IPS-15b (cell line): ENCODE measurements at regions not wholly inside any gene's neighbourhood (a gene's known extent, or its start where the extent isn't known, plus 50 kb on each side); places are given as distances from the start of the nearest gene placed in this dataset.

Source experiments
- H3K27me3 ChIP-seq: one replicate; pipeline ENCODE4 v1.6.1; 2013; ENCODE audit warnings: low read length; ENCODE audit not compliant: control insufficient read depth, insufficient read depth
- H3K36me3 ChIP-seq: one replicate; pipeline ENCODE4 v1.6.1; 2013; ENCODE audit warnings: low read length; ENCODE audit not compliant: control insufficient read depth, insufficient read depth
- H3K4me1 ChIP-seq: one replicate; pipeline ENCODE4 v1.6.1; 2013; ENCODE audit warnings: mild to moderate bottlenecking, low read length; ENCODE audit not compliant: control insufficient read depth, insufficient read depth
- H3K4me3 ChIP-seq: one replicate; pipeline ENCODE4 v1.5.1; 2013; ENCODE audit warnings: low read depth, low read length
- H3K9ac ChIP-seq: one replicate; pipeline ENCODE4 v1.6.1; 2013; ENCODE audit warnings: low read depth, mild to moderate bottlenecking, low read length
- H3K9me3 ChIP-seq: one replicate; pipeline ENCODE4 v1.6.1; 2013; ENCODE audit warnings: mild to moderate bottlenecking, low read length; ENCODE audit not compliant: control insufficient read depth, insufficient read depth

- Histone ChIP-seq H3K9me3 (no peaks in the 10 kb centered on the region), H3K4me1 (no peaks in the 10 kb centered on the region), H3K27me3 (no peaks in the 10 kb centered on the region), H3K9ac (no peak overlapping the region), H3K4me3 (no peak overlapping the region), H3K36me3 (no peaks in the 10 kb centered on the region)
Observed at GRCh38 chr16:58842746-58843145, 108.6 kb upstream of the GOT2 start.

GRCh38 chr16:58842156-58842555, 108.0 kb upstream of the GOT2 start:
- Histone ChIP-seq H3K9me3 (no peaks in the 10 kb centered on the region), H3K27me3 (no peaks in the 10 kb centered on the region), H3K9ac (no peak overlapping the region), H3K36me3 (no peaks in the 10 kb centered on the region), H3K4me3 (no peak overlapping the region), H3K4me1 (no peaks in the 10 kb centered on the region)

- no peak overlapping the region for H3K4me3 ChIP-seq
- no peaks in the 10 kb centered on the region for H3K9me3 ChIP-seq
- no peaks in the 10 kb centered on the region for H3K36me3 ChIP-seq
- H3K27me3 ChIP-seq, result no peaks in the 10 kb centered on the region
- H3K9ac ChIP-seq, result no peak overlapping the region
- no peaks in the 10 kb centered on the region for H3K4me1 ChIP-seq
Observed at GRCh38 chr16:58837950-58838349, 103.8 kb upstream of the GOT2 start.

- H3K36me3 ChIP-seq, result no peaks in the 10 kb centered on the region
- H3K4me3 ChIP-seq, result no peak overlapping the region
- no peak overlapping the region for H3K9ac ChIP-seq
- no peaks in the 10 kb centered on the region for H3K27me3 ChIP-seq
- H3K4me1 ChIP-seq, result no peaks in the 10 kb centered on the region
- no peaks in the 10 kb centered on the region for H3K9me3 ChIP-seq
Observed at GRCh38 chr16:58836427-58836826, 102.3 kb upstream of the GOT2 start.

GRCh38 chr16:58832386-58832895, 98.3 kb upstream of the GOT2 start:
- Histone ChIP-seq H3K4me3 (no peak overlapping the region), H3K36me3 (no peaks in the 10 kb centered on the region), H3K4me1 (no peaks in the 10 kb centered on the region), H3K9me3 (no peaks in the 10 kb centered on the region), H3K27me3 (no peaks in the 10 kb centered on the region), H3K9ac (no peak overlapping the region)

- H3K27me3 ChIP-seq, result no peaks in the 10 kb centered on the region
- no peaks in the 10 kb centered on the region for H3K4me1 ChIP-seq
- no peak overlapping the region for H3K4me3 ChIP-seq
Observed at GRCh38 chr16:58831386-58831785, 97.3 kb upstream of the GOT2 start.

GRCh38 chr16:58828901-58829545, 94.9 kb upstream of the GOT2 start:
- H3K4me1 ChIP-seq, result no peaks in the 10 kb centered on the region
- no peak overlapping the region for H3K4me3 ChIP-seq
- no peaks in the 10 kb centered on the region for H3K9me3 ChIP-seq
- no peak overlapping the region for H3K9ac ChIP-seq
- H3K36me3 ChIP-seq, result no peaks in the 10 kb centered on the region
- no peaks in the 10 kb centered on the region for H3K27me3 ChIP-seq

More at GRCh38 chr16:58831386-58831785, 97.3 kb upstream of the GOT2 start:
- H3K9me3 ChIP-seq, result no peaks in the 10 kb centered on the region
- H3K36me3 ChIP-seq, result no peaks in the 10 kb centered on the region
- no peak overlapping the region for H3K9ac ChIP-seq

GRCh38 chr16:58824201-58824600, 90.1 kb upstream of the GOT2 start:
- Histone ChIP-seq H3K4me3 (no peak overlapping the region), H3K36me3 (no peaks in the 10 kb centered on the region), H3K9me3 (no peaks in the 10 kb centered on the region), H3K27me3 (no peaks in the 10 kb centered on the region), H3K9ac (no peak overlapping the region), H3K4me1 (no peaks in the 10 kb centered on the region)

GRCh38 chr16:58821886-58822285, 87.8 kb upstream of the GOT2 start:
- H3K9ac ChIP-seq, result no peak overlapping the region
- no peaks in the 10 kb centered on the region for H3K36me3 ChIP-seq
- H3K27me3 ChIP-seq, result no peaks in the 10 kb centered on the region
- no peak overlapping the region for H3K4me3 ChIP-seq
- no peaks in the 10 kb centered on the region for H3K9me3 ChIP-seq
- no peaks in the 10 kb centered on the region for H3K4me1 ChIP-seq

GRCh38 chr16:58820411-58820810, 86.3 kb upstream of the GOT2 start:
- H3K36me3 ChIP-seq, result no peaks in the 10 kb centered on the region

GRCh38 chr16:58815181-58815888, 81.2 kb upstream of the GOT2 start:
- no peak overlapping the region for H3K4me3 ChIP-seq
- H3K9me3 ChIP-seq, result no peaks in the 10 kb centered on the region
- no peaks in the 10 kb centered on the region for H3K27me3 ChIP-seq
- no peaks in the 10 kb centered on the region for H3K4me1 ChIP-seq
- no peaks in the 10 kb centered on the region for H3K36me3 ChIP-seq
- H3K9ac ChIP-seq, result no peak overlapping the region

More at GRCh38 chr16:58820411-58820810, 86.3 kb upstream of the GOT2 start:
- Histone ChIP-seq H3K4me1 (no peaks in the 10 kb centered on the region), H3K9me3 (no peaks in the 10 kb centered on the region), H3K27me3 (no peaks in the 10 kb centered on the region), H3K9ac (no peak overlapping the region), H3K4me3 (no peak overlapping the region)

GRCh38 chr16:58814348-58814801, 80.3 kb upstream of the GOT2 start:
- Histone ChIP-seq H3K9ac (peak overlapping the region; percentile 32), H3K27me3 (no peaks in the 10 kb centered on the region), H3K4me3 (peak overlapping the region; percentile 52), H3K36me3 (no peaks in the 10 kb centered on the region), H3K9me3 (no peaks in the 10 kb centered on the region), H3K4me1 (no peaks in the 10 kb centered on the region)
